ENCODE measurements at regions not wholly inside any gene's neighbourhood (a gene's known extent, or its start where the extent isn't known, plus 50 kb on each side); places are given as distances from the start of the nearest gene placed in this dataset.

DNA sequence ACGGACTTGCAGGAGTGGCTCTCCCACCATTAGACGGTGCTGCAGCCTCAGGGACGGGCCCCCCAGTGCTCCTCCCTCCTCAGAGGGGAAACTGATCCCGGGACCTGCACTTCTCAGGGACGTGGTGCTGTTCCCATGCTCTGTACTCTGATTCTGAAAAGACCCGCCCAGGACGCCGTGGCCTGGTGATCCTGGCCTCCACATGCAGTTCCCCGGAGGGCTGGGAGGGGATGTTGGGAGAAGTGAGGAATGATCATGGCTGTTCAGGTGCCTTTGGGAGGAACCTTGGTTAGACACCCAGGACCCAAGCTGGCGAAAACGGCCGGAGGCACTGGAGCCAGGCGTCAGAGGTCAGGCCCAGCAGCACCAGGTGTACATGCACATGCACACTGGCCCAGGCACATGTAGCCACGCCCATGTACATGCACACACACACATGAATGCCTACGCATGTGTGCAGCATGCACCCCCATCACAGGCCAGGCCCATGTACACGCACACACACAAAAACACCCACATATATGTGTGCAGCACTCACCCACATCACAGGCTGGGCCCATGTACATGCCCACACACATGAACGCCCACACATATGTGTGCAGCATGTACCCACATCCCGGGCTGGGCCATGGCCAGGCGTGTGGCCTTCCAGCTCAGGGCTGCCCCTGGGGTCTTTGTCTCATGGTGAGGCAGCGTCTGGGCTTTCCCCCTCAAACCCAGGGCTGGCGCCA lies 52.6 kb upstream of the DACT2 start:
- TF ChIP-seq, protein P1, sequence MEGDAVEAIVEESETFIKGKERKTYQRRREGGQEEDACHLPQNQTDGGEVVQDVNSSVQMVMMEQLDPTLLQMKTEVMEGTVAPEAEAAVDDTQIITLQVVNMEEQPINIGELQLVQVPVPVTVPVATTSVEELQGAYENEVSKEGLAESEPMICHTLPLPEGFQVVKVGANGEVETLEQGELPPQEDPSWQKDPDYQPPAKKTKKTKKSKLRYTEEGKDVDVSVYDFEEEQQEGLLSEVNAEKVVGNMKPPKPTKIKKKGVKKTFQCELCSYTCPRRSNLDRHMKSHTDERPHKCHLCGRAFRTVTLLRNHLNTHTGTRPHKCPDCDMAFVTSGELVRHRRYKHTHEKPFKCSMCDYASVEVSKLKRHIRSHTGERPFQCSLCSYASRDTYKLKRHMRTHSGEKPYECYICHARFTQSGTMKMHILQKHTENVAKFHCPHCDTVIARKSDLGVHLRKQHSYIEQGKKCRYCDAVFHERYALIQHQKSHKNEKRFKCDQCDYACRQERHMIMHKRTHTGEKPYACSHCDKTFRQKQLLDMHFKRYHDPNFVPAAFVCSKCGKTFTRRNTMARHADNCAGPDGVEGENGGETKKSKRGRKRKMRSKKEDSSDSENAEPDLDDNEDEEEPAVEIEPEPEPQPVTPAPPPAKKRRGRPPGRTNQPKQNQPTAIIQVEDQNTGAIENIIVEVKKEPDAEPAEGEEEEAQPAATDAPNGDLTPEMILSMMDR (IDR thresholded peaks at IDR 0.05), result no peak
- no peak for TF ChIP-seq EP300 (IDR thresholded peaks at IDR 0.05)
- TF ChIP-seq POLR2A (IDR thresholded peaks at IDR 0.05), result no peak
- no peak for TF ChIP-seq POLR2AphosphoS5 (IDR thresholded peaks at IDR 0.05)
